Stimulated activated CD8-positive, alpha-beta memory T cell treated with anti-CD3 and anti-CD28 coated beads, Interleukin-4, amount 100 ng/mL, for 24 hours (primary cell): ENCODE measurements at regions not wholly inside any gene's neighbourhood (a gene's known extent, or its start where the extent isn't known, plus 50 kb on each side); places are given as distances from the start of the nearest gene placed in this dataset.

ENCODE experiments used
- DNase-seq: peaks from one replicate; pipeline ENCODE4 v3.0.0-alpha.2; 2020; ENCODE audit warnings: low read depth

- no peak for DNase-seq
Measured at GRCh38 chr18:22467760-22468553, 50.2 kb upstream of the CTAGE1 start.

GRCh38 chr18:22468554-22468891 is 50.8 kb upstream of the CTAGE1 start:
- no peak for DNase-seq

GRCh38 chr18:22469061-22469734 is 51.5 kb upstream of the CTAGE1 start:
- no peak for DNase-seq

- DNase-seq = no peak
Measured at GRCh38 chr18:22469926-22470247, 52.2 kb upstream of the CTAGE1 start.

- DNase-seq = no peak
Measured at GRCh38 chr18:22470248-22471235, 52.8 kb upstream of the CTAGE1 start.

GRCh38 chr18:22471546-22472131 is 53.9 kb upstream of the CTAGE1 start:
- DNase-seq = no peak

GRCh38 chr18:22473366-22473765 is 55.7 kb upstream of the CTAGE1 start:
- DNase-seq = no peak

GRCh38 chr18:22475426-22476100 is 57.8 kb upstream of the CTAGE1 start:
- no peak for DNase-seq

GRCh38 chr18:22477222-22477621 is 59.5 kb upstream of the CTAGE1 start:
- no peak for DNase-seq

- DNase-seq = no peak
Measured at GRCh38 chr18:22482948-22483347, 65.2 kb upstream of the CTAGE1 start.

- no peak for DNase-seq
Measured at GRCh38 chr18:22483407-22483806, 65.7 kb upstream of the CTAGE1 start.

- no peak for DNase-seq
Measured at GRCh38 chr18:22484471-22484870, 66.8 kb upstream of the CTAGE1 start.

- no peak for DNase-seq
Measured at GRCh38 chr18:22485808-22486244, 68.1 kb upstream of the CTAGE1 start.

- DNase-seq = no peak
Measured at GRCh38 chr18:22486667-22487066, 69.0 kb upstream of the CTAGE1 start.

GRCh38 chr18:22488554-22488953 is 70.8 kb upstream of the CTAGE1 start:
- no peak for DNase-seq

- DNase-seq = no peak
Measured at GRCh38 chr18:22489704-22490103, 72.0 kb upstream of the CTAGE1 start.

- DNase-seq = no peak
Measured at GRCh38 chr18:22490429-22490846, 72.7 kb upstream of the CTAGE1 start.

GRCh38 chr18:22493255-22493654 is 75.5 kb upstream of the CTAGE1 start:
- no peak for DNase-seq

GRCh38 chr18:22493940-22494339 is 76.2 kb upstream of the CTAGE1 start:
- DNase-seq = no peak

GRCh38 chr18:22494771-22495170 is 77.1 kb upstream of the CTAGE1 start:
- DNase-seq = no peak

- DNase-seq = no peak
Measured at GRCh38 chr18:22499421-22499820, 81.7 kb upstream of the CTAGE1 start.

- no peak for DNase-seq
Measured at GRCh38 chr18:22503803-22504202, 86.1 kb upstream of the CTAGE1 start.
